Stimulated activated CD4-positive, alpha-beta T cell treated with anti-CD3 and anti-CD28 coated beads, Interleukin-2, amount 100 ng/mL, for 4 hours (primary cell): ENCODE measurements at regions not wholly inside any gene's neighbourhood (a gene's known extent, or its start where the extent isn't known, plus 50 kb on each side); places are given as distances from the start of the nearest gene placed in this dataset.

Experiments used
- DNase-seq: peaks from one replicate; pipeline ENCODE4 v3.0.0-alpha.2; 2020; ENCODE audit warnings: low read depth

DNA sequence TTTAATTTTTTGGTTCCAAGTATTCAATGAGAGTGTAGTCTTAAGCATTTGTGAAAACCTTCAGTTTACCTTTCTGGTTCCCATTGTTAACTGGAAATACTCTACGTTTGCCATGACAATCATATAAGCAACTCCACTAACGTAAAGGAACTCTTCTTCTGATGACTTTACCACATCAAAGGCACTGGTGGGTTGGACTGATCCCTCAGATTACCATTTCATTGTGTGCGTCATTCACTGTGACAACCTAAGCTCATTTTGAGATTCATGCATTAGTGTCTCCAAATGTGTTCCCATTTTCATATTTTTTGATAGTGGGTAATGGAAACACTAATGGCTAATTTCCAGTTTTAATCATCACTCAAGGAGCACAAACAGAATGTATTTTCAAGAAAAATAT is 119.9 kb upstream of the COL1A2 start:
- no peak for DNase-seq

DNA sequence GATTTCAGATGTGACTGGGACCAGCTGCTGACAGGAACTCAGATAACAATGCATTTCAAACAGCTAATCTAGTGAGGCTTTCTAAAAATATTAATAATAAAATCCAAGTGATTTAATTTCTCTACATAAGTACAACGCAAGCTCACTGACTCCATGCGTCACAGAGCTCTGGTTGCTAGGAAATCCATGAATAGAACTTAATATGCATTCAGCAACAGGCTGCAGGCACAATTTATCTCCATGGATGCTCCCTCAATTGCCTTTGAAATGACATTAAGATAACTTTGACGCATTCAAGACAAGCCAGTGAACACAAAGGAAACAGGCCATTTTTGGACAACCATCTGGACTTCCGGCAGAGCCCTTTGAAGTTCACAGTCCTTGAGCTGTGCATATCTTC is 118.7 kb upstream of the COL1A2 start:
- DNase-seq = no peak

DNA sequence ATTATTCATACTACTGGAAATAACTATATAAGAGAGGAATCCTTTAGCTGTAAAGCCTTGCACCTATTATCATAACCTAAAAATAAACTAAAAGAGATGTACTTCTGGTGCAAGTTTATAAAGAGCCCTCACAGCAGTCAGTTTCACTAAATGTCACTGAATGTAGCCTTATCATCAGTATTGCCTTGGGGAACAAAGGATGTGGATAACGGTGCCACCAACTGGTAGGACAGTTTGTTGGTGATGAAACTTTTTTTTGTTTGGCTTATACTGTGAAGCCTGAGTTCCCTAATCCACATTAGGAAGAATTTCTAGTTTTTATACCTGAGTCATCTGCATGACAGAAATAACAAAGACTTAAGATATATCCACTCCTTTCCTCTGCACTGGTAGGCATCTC is 117.9 kb upstream of the COL1A2 start:
- no peak for DNase-seq

DNA sequence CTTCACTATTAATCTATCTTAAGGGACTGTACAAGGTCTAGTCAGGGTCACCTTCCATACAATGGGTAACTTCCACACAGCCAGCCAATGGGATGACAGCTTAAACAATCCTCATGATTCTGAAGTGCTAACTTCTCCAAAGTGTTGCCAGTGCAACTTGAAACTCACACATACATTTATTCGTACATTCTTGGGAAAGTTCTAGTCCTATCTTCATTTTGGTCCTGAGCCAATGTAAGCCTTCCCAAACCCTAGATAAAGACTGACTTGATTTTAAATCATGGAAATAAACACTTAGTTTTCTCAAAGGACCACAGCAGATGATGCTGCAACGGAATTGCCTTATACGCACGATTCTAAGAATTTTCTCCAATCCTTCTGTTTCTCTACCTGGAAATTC is 117.5 kb upstream of the COL1A2 start:
- DNase-seq = no peak

DNA sequence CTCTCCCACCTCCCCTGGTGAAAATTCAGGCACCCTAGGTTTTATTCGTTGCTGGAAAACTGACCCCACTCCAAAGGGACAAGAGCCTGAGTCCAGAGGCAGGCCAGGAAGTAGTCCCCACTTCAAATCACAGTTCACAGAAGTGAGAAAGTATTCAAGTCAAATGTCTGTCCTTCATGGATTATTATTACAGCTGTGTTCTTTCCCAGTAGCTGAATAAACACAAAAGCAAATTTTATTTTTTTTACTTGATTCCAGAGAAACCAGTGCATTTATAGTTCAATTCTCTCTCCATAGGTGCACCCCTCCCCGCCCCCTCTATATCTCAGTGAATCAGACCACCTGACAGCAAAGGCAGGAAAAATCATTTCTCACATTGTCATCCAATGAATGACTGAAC is 113.8 kb upstream of the COL1A2 start:
- no peak for DNase-seq

DNA sequence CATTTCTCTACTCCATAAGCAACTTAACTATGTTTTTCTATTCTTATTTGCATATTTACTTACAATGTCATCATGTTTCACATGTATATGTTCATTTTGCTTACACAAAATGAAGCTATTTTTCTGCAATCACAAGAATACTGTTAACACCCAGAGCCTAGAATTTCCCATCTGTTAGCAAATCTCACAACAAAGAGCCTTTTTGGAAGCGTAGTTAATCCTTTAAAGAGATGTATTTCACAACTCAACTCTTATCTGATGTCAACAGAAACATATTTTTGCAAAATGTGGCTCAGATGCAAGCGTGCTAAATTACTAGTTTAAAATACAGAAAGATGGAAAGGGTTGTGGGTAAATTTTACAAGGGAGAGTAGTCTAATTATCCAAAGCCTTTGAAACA is 110.6 kb upstream of the COL1A2 start:
- DNase-seq = no peak

DNA sequence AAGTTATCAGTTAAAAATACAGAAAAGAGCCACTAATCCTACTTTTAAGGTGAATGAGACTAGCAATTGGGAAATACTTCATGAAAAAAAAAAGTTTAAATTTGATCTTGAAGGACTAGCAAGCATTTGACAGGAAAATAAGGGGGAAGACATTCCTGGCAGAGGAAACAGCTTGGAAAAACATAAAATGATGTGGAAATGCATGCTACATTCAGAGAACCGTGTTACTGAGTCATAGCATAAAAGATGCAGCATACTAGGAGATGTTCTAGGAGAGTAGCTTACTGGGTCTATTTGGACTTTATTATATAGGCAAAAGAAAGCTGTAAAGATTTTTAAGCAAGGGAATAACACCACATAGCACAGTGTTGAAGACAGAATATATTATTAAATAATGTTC is 108.6 kb upstream of the COL1A2 start:
- DNase-seq = no peak

DNA sequence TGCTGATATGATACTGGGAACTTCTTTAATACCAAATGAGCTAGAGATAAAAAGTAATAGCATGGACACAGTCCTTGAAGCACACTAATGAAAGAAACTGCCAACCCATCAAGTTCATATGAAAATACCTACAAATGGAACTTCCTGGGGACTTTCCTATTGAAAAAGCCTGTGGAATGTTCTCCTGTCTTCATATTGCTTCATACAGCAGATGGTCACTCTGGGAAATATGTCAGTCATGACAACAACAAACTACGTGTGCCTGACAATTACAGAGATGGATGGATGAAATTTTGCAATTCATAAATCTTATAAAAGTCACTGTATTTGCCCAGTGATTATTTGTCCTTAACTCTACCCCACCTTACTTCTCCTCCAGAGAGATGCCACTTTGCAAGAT is 106.6 kb upstream of the COL1A2 start:
- no peak for DNase-seq

DNA sequence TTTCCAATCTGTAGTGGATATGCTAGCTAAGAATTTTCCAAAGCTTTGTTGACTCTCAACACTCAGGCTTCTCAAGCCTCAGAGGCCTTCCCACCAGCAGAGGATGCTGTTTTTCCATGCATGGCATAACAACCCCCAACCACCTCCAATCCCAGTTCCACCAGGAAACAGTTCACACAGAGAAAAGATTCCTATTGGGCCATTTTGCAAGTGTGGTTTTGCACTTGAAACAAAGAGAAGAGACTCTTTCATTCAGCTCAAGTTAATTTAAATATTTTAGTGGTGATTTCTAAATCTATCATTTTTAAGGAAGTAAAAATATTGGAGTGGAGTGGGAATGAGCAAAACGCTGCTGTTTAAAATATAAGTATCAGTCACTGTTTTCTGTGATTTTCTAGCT is 105.6 kb upstream of the COL1A2 start:
- no peak for DNase-seq

DNA sequence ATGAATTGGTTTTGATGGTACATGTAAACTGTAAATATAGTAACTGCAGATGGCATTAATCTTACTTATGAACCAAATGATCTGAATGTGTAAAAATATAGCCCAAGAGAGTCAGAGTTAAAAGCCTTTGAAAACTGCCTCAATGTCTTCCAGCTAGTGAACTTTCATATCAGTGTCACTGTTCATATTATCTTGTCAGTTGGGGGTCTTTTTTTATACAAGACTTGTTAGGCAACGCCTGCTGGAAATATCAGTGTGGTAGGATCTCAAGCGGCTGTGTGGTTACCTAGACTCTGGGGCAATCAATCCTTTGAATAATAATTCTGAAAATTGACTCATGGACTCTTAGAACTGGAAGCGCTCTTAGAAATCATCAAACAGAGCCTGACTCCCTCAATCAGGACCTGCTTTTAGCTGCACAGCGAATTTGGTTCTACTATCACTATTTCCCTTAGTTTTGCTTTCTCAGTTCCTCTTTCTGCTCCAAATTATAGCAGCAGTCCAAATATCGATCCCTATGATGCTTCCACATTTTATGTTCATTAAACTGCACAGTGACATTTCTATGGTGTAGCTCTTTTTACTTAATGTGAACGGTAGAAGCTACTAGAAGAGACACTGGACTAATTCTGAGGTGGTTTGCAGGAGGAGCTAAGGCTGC is 100.1 kb upstream of the COL1A2 start:
- DNase-seq = no peak

DNA sequence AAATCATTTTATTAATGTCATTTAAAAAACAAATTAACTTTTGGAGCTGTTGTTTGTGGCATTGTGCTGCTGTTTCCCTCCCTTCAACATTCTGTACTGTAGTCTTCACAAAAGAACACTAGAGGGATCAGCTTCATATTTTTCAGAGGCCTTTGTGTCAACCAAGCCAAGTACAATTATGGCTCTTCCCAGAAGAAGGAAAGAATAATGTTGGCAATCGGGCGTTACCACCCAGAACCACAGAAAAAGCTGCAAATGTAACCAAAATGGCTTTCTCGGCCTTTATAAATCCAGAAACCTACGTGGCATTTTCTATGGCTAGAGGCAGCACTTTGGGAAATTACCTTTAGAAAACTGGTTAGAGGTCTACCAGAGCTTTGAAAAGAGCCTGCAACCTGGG is 98.8 kb upstream of the COL1A2 start:
- no peak for DNase-seq

DNA sequence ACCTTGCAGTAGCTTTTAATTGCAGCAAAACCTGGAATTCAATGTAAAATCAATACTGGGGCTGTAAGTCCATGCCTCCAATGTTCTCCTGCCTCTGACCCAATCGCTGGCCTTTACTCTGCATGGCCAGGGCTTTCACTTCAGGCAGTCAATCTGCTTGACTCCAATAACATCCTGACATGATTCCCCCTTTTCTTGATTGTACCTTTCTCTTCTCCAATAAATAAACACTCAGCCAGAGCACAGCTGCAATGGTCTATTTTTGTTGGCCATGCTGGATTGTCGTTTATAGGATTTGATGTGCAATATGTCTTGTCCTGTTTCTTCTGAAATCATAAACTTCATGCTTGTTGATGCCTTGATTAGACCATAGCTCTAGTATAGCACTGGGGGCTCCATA is 97.8 kb upstream of the COL1A2 start:
- DNase-seq = no peak

DNA sequence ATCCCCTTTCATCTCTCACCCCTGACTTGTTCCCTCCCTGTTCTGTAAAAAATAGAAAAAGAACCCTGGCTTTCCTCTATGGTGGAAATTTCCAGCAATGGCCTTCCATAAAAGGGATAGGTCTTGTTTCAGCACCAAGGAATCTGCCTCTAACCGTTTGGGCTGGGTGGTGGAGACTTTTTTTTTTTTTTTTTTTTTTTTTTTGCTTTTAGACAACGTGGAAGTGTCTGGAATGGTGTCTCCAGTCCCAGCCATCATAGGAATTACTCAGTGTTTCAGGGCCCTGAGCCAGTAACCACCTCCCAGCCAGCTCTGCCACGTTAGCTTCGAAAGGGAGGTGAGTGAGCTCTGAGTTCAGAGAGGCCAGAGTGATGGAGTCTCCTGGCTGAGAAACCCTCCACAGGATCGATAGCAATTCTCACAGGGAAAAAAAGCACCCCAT is 97.3 kb upstream of the COL1A2 start:
- no peak for DNase-seq

DNA sequence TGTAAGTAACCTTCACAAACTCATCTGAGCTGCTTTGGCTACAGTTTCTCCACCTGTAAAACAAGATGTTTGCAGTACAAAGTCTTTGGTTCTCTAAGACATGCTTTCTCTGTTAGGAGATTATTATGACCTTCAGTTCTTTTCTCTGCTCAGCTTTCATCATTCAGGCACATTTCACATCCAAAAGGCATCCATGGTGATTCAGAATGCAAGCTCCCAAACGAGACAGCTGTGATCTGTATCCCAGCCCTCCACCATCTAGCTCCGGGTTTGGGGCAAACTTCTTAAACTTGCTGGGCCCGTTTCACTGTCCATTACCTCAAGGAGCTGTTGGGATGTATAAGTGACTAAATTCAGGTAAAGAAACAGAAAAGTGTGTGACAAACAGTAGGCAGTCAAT is 95.8 kb upstream of the COL1A2 start:
- no peak for DNase-seq

DNA sequence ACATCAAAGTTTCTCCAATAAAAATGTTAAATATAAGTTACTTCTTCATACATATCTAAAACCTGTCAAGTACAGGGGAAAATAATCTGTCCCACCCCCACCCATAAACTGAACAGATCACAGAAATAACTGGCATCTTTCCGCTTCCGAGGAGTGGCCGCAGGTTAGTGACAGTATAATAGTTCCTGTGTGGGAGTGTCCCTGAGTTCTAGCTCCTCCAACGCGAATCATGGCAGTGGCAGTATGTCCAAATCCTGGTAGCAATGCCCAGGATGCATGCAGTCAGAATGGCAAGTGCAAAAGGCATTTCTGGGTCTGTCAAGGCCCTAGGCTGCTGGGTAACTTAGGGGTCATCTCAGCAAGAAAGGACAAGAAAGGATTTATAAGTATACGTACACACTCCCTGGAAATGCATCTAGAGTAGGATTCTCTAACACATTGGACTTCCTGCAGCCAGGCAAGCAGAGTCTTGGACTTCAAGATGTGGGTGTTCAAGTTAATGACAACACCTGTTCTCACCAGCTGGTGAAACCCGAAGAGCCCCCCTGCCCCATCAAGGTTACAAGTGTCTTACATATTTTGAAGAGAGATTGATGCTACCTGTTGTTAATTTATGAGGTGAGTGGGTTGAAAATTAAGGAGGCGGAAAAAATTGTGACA is 94.4 kb upstream of the COL1A2 start:
- no peak for DNase-seq

DNA sequence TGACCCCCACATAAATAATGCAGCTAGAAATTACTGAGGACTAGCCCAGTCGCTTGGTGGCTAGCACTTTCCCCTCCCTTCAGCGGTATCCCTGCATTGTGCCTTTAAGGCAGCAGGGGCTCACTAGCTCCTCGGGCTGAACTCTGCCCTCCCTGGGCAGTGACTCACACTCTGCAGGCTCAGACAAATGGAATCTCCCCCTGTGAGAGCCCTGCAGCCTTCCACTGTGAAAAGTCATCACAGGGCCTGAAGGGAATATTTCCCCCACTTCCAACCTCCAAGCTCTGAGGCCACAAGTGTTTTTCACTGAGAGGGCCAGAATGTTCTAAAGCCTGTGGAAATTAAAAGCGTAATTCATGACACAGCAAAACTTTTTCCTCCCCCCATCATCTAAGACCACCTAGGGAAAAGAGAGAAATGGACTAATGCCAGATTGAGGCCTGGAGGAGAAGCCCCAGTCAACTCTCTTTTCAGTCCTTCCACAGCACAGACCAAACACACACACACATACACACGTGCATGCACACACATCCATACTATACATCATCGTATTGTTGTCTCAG is 93.6 kb upstream of the COL1A2 start:
- no peak for DNase-seq

DNA sequence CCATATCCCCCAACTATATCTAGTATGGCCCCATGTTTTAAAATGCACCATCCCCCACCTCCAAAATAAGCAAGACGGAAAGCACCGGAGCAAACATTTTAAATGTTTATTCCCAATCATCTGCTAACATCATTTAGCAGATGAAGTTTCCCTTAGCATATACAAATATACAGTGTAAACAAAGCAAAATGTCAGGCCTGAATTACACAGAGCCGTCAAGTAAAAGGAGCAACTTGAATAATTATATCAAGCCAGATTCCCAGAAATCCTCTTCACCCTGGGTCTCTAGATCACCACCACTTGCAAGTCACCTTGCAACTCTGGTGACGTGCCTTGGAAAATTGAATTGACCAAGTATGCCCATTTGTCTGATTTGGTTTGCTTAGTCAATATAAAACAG is 91.6 kb upstream of the COL1A2 start:
- no peak for DNase-seq

DNA sequence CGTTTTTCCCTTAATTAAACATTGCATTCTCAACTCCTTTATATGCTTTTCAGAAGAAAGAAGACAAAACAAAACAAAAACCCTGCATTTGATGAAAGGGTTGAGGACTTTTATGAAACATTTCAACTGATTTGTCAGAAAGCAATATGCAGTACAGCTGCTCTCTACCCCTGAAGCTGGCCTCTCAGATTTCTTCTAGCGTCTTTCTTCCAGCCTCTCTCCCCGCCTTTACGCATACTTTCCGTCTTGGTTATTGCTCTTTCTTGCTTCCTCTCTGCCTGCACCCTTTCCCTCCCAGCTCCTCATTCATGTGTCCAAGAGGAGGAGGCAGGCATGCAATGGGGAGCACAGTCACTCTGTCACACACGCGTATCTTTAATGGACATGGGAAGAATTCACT is 91.0 kb upstream of the COL1A2 start:
- no peak for DNase-seq

DNA sequence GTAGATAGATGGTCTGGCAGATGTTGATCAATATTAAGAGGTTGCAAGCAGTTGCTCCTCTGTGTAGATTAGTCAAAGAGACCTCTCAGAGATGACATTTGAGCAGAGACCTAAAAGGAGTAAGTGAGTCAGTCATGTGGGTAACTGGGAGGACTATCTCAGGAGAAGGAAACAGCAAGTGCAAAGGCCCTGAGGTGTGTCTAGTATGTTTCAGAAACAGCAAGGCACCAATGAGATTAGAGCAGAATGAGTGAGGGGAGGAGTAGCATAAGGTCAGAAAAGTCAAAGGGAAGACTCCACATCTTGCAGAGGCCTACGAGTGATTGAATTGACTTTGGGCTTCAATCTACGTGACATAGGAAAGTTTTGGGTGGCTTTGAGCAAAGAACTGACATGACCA is 89.8 kb upstream of the COL1A2 start:
- no peak for DNase-seq

DNA sequence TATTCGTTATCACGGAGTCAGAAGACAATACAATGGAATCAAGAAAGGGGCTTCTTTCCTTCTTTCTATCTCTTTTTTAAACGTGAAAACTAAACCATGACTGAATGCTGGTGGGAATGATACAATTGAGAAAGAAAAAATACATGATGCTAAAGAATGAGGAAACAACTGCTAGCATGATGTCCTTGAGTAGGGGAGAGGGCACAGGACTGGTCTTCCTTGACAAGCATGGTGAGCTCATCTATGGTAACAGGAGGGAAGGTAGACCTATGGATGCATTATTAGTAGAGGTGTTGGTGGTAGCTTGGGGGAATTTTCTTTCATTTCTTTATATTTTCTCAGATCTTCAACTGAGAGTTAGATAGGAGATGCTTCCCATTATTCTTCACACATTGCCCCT is 88.9 kb upstream of the COL1A2 start:
- DNase-seq = no peak

DNA sequence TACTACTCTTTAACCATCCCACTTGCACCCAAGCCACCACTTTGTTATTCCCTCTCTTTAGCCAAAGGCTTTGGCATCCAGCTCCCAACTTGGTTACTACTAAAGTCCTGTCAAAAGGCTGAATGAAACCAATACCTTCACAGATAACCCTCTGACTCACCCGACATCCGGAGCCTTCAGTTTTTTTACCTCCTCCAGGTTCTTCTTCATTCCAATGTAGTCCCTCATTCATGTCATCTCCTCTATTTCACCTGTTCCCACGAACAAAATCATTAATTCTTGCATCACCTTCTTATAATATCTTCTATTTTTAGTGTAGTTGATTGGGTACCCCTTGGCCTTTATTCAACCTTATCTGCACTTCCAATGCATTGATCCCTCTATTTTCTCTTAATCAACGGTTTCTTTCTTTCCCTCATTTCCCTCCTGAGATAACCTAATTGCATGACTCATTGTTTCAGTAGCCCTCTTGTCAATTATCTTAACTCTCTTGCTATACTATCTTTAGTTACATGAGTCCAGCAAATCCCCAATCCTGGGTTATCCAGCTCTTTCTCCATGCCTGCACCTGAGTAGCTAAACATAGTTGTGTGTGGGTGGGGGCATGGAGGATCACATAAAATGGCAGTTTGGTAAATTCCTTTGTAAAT is 87.2 kb upstream of the COL1A2 start:
- no peak for DNase-seq

DNA sequence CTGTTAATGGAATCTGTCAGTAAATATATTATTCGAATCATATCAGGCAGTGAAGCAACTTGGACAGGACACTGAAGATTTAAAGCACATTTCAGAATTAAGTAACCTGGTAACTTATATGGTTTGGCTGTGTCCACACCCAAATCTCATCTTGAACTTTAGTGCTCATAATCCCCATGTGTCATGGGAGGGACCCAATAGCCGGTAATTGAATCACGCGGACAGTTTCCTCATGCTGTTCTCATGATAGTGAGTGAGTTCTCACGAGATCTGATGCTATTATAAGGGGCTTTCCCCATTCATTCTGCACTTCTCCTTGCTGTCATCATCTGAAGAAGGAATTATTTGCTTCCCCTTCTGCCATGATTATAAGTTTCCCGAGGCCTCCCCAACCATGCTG is 83.2 kb upstream of the COL1A2 start:
- no peak for DNase-seq

DNA sequence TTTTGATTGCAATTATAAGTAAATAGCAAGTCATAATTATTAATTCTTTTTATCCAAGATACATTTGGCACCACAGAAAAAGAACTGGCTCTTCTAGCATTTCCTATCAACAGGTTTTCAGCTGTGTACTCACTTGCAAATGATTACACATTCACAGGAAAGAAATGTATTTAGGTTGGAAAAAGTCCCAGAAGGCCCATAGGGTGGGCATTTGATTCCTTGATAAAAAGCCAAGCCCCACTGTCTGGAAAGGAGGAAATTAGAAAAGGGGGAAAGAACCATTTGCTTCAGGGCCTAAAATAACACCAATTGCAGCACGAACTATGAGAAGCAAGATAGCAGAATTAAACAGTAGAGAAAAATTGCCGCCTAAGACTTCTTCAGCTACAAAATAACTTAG is 80.8 kb upstream of the COL1A2 start:
- no peak for DNase-seq
